HG03159 (cell line): ENCODE measurements at regions not wholly inside any gene's neighbourhood (a gene's known extent, or its start where the extent isn't known, plus 50 kb on each side); places are given as distances from the start of the nearest gene placed in this dataset.

ENCODE experiments used
- ATAC-seq: cut with Tn5 transposase; IDR thresholded peaks from one replicate; pipeline ENCODE4 v1.9.1; 2021; ENCODE audit warnings: mild to moderate bottlenecking, moderate library complexity; ENCODE audit not compliant: unreplicated experiment

- ATAC-seq: no peak
These were observed 81.5 kb downstream of the NDUFS5 start for GRCh38 chr1:39107341-39108290.

GRCh38 chr1:39109644-39110043 is 83.5 kb downstream of the NDUFS5 start:
- ATAC-seq: no peak

GRCh38 chr1:39110325-39110851 is 84.2 kb downstream of the NDUFS5 start:
- no peak for ATAC-seq

GRCh38 chr1:39110882-39111281 is 84.7 kb downstream of the NDUFS5 start:
- no peak for ATAC-seq

GRCh38 chr1:39113109-39113743 is 87.1 kb downstream of the NDUFS5 start:
- ATAC-seq: no peak

GRCh38 chr1:39115271-39116110 is 89.0 kb upstream of the MACF1 start:
- ATAC-seq: no peak

GRCh38 chr1:39116116-39116607 is 88.3 kb upstream of the MACF1 start:
- ATAC-seq: no peak

GRCh38 chr1:39116860-39117728 is 87.4 kb upstream of the MACF1 start:
- ATAC-seq: no peak

- ATAC-seq: no peak
These were observed 86.5 kb upstream of the MACF1 start for GRCh38 chr1:39117899-39118450.

- no peak for ATAC-seq
These were observed 82.4 kb upstream of the MACF1 start for GRCh38 chr1:39122056-39122455.

GRCh38 chr1:39124282-39124681 is 80.2 kb upstream of the MACF1 start:
- ATAC-seq: no peak

GRCh38 chr1:39127513-39127912 is 77.0 kb upstream of the MACF1 start:
- ATAC-seq: no peak

- ATAC-seq: no peak
These were observed 76.4 kb upstream of the MACF1 start for GRCh38 chr1:39128126-39128525.

- no peak for ATAC-seq
These were observed 75.5 kb upstream of the MACF1 start for GRCh38 chr1:39128959-39129358.

- ATAC-seq: no peak
These were observed 75.0 kb upstream of the MACF1 start for GRCh38 chr1:39129514-39129913.

- ATAC-seq: no peak
These were observed 74.2 kb upstream of the MACF1 start for GRCh38 chr1:39130325-39130724.

- ATAC-seq: no peak
These were observed 72.6 kb upstream of the MACF1 start for GRCh38 chr1:39131940-39132339.

- no peak for ATAC-seq
These were observed 71.8 kb upstream of the MACF1 start for GRCh38 chr1:39132505-39133339.

GRCh38 chr1:39133340-39133684 is 71.2 kb upstream of the MACF1 start:
- no peak for ATAC-seq
